IPS-15b (cell line): ENCODE measurements at regions not wholly inside any gene's neighbourhood (a gene's known extent, or its start where the extent isn't known, plus 50 kb on each side); places are given as distances from the start of the nearest gene placed in this dataset.
A peak's percentile ranks its signal among the peaks of the same experiment; 100 is the strongest.
"Not testable (repeated sequence)": the region's sequence is repeated elsewhere in the genome, so short reads cannot be mapped to it uniquely, and the experiment has no call there.

Experiments
- H3K27me3 ChIP-seq: one replicate; pipeline ENCODE4 v1.6.1; 2013; ENCODE audit warnings: low read length; ENCODE audit not compliant: control insufficient read depth, insufficient read depth
- H3K36me3 ChIP-seq: one replicate; pipeline ENCODE4 v1.6.1; 2013; ENCODE audit warnings: low read length; ENCODE audit not compliant: control insufficient read depth, insufficient read depth
- H3K4me1 ChIP-seq: one replicate; pipeline ENCODE4 v1.6.1; 2013; ENCODE audit warnings: mild to moderate bottlenecking, low read length; ENCODE audit not compliant: control insufficient read depth, insufficient read depth
- H3K4me3 ChIP-seq: one replicate; pipeline ENCODE4 v1.5.1; 2013; ENCODE audit warnings: low read depth, low read length
- H3K9ac ChIP-seq: one replicate; pipeline ENCODE4 v1.6.1; 2013; ENCODE audit warnings: low read depth, mild to moderate bottlenecking, low read length
- H3K9me3 ChIP-seq: one replicate; pipeline ENCODE4 v1.6.1; 2013; ENCODE audit warnings: mild to moderate bottlenecking, low read length; ENCODE audit not compliant: control insufficient read depth, insufficient read depth

GRCh38 chr4:147137280-147137679, 191.6 kb upstream of the TTC29 start:
- H3K9me3 ChIP-seq = no peaks in the 10 kb centered on the region
- peak overlapping the region; percentile 1 for H3K9ac ChIP-seq
- H3K4me1 ChIP-seq = no peaks in the 10 kb centered on the region
- H3K36me3 ChIP-seq = no peaks in the 10 kb centered on the region
- H3K4me3 ChIP-seq = no peak overlapping the region
- no peaks in the 10 kb centered on the region for H3K27me3 ChIP-seq

- Histone ChIP-seq H3K27me3 (no peaks in the 10 kb centered on the region), H3K36me3 (no peaks in the 10 kb centered on the region), H3K4me3 (no peak overlapping the region), H3K4me1 (no peaks in the 10 kb centered on the region), H3K9ac (no peak overlapping the region), H3K9me3 (no peaks in the 10 kb centered on the region)
These were observed 192.5 kb upstream of the TTC29 start for GRCh38 chr4:147138171-147138570.

- Histone ChIP-seq H3K9ac (no peak overlapping the region), H3K27me3 (no peaks in the 10 kb centered on the region), H3K36me3 (no peaks in the 10 kb centered on the region), H3K4me1 (no peaks in the 10 kb centered on the region), H3K4me3 (no peak overlapping the region), H3K9me3 (no peaks in the 10 kb centered on the region)
These were observed 194.0 kb upstream of the TTC29 start for GRCh38 chr4:147139455-147140198.

DNA sequence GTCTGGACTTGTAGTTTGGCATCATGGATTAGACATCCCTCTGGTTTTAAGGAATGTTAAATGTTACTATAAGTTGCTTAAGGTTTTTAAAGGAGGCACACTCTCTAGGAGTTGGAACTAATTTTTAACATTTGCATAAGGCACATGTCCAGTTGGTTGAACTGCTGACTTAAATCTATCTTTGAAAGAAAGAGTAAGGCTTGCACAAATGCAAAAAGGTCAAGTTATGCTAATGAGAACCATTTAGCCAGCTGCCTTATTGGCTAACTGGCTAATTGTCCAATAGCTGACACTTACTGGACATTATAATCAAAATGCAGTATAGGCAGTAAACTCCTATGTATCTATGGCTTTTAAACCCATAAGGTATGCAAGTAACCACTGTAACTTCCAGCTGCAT, 206.1 kb upstream of the TTC29 start:
- no peak overlapping the region for H3K9ac ChIP-seq
- H3K9me3 ChIP-seq = no peaks in the 10 kb centered on the region
- H3K27me3 ChIP-seq = no peaks in the 10 kb centered on the region
- no peak overlapping the region for H3K4me3 ChIP-seq
- H3K36me3 ChIP-seq = no peaks in the 10 kb centered on the region
- H3K4me1 ChIP-seq = no peaks in the 10 kb centered on the region

DNA sequence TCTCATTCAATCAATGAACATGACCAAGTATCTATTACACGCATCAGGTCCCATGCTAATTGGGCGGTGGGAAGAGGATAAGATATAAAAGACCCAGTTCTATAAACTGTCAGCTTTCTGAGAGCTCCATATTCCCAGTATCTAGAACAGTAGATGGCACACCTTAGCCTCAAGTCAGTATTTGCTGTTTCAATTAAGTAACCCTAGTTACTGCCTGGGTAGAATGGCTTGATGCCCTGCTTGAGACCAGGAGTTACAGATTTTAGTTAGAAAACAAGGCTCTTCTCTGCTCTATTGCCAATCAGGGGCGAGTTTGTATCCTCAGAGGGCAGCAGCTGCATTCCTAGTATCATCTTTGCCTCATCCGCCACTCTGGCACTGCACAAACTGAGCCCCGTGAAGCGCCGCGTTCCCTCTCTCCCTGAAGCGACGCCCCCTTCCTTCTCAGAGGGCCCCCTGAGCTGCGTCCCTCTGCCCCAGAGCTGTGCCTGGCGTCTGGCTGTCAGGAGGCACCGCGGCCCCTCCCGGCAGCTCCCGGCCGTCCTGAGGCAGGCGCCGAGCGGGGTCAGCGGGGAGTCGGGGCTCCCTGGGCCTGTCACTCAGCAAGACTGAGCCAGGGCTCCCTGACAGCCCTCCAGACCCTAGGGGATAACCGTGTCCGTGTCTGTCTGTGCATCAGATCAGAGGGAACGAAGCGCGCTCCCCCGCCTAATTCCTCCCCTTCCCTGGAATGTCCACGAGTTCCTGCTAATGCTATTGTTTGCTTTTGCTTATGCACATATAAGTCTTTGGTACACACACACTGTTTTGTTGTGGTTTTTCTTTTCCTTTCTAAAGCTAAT, 212.4 kb upstream of the TTC29 start:
- H3K27me3 ChIP-seq = peaks cover 11% of the 10 kb centered on the region
- H3K9ac ChIP-seq = no peak overlapping the region
- no peaks in the 10 kb centered on the region for H3K36me3 ChIP-seq
- H3K4me3 ChIP-seq = peak overlapping the region; percentile 46
- no peaks in the 10 kb centered on the region for H3K4me1 ChIP-seq
- no peaks in the 10 kb centered on the region for H3K9me3 ChIP-seq

DNA sequence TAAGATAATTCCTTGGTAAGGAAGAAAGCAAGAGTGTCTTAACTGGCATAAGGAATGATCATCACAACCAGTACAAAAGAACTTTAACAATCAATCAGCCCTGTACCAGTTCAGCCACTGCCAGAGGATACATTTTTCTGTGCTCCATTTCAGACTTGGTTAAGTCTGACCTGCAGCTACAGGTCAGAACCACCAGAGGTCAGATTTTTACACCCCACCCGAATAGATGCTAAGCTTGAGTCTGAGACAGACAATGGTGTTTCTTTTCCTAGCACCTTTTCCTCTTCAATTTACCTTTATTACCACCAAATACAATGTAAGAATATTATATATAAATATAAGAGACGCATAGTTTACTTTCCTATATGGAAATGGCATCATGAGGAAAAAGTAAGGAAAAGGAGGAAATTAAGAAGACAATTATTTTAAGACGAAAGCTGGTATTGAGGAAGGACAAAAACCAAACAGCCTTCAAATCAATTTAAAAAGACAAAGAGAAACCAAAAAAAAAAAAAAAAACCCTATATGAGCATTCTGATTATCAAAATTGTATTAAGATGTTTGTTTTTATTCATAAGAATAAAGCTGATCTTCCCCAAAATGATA, 215.3 kb upstream of the TTC29 start:
- no peaks in the 10 kb centered on the region for H3K9me3 ChIP-seq
- no peak overlapping the region for H3K9ac ChIP-seq
- no peak overlapping the region for H3K4me3 ChIP-seq
- no peaks in the 10 kb centered on the region for H3K4me1 ChIP-seq
- H3K27me3 ChIP-seq = peaks cover 11% of the 10 kb centered on the region
- H3K36me3 ChIP-seq = no peaks in the 10 kb centered on the region

- Histone ChIP-seq H3K36me3 (no peaks in the 10 kb centered on the region), H3K27me3 (peaks cover 4% of the 10 kb centered on the region), H3K9me3 (no peaks in the 10 kb centered on the region), H3K4me3 (no peak overlapping the region), H3K4me1 (no peaks in the 10 kb centered on the region), H3K9ac (no peak overlapping the region)
These were observed 217.6 kb upstream of the TTC29 start for GRCh38 chr4:147163311-147163710.

- H3K9ac ChIP-seq, H3K4me3 ChIP-seq, H3K4me1 ChIP-seq, H3K9me3 ChIP-seq, H3K27me3 ChIP-seq, H3K36me3 ChIP-seq: not testable (repeated sequence)
These were observed 222.5 kb upstream of the TTC29 start for GRCh38 chr4:147168200-147168599.

GRCh38 chr4:147173322-147173721, 227.7 kb upstream of the TTC29 start:
- Histone ChIP-seq H3K4me3 (no peak overlapping the region), H3K9me3 (no peaks in the 10 kb centered on the region), H3K27me3 (no peaks in the 10 kb centered on the region), H3K4me1 (no peaks in the 10 kb centered on the region), H3K36me3 (no peaks in the 10 kb centered on the region), H3K9ac (no peak overlapping the region)

DNA sequence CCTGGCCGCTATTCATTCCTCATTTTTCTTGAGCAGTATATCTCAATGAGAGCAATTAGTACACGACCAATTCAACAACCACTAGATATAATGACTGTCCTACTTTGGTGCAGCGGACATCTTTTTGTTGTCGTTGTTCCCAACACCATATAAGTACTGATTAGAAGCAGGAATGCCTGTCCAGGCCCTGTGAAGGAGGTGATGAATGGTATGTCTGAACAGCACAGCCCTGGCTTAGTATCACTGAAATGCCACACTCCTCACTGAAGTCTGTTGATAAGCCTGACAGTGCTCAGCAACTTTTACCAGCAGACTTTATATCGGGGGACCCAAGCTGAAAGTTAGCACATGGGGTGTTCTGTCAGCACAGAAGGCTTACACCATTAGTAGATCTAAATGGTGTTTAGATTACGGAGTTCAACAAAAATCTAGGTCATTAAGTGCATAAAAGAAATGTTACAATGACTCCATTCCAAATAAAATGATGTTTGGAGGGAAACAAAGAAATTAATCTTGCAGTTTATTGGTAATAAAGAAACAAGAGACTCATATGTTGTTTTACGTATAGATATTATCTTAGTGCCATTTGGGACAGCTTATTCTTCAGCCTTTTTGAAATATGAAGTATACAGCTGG, 228.3 kb upstream of the TTC29 start:
- Histone ChIP-seq H3K9ac (no peak overlapping the region), H3K27me3 (no peaks in the 10 kb centered on the region), H3K36me3 (no peaks in the 10 kb centered on the region)

DNA sequence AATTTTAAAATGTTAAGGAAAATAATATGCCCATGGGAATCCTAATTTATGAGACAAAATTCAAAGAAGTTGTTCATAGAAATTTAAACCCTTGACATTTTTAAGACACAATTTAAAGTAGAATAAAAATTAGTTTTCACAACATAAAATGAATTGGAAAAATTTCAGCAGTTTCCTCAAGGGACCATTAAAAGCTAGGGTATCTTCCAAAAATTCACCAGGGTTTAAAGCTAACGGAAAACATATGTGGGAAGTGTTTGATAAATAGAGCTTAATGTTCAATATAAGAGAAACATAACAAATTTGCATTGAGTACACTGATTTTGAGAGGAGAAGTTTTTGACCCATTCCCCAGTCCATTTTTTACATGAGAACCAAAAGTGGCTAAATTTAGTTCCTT, 228.9 kb upstream of the TTC29 start:
- H3K27me3 ChIP-seq = no peaks in the 10 kb centered on the region

More for the DNA sequence above, 228.3 kb upstream of the TTC29 start:
- H3K9me3 ChIP-seq = no peaks in the 10 kb centered on the region
- no peak overlapping the region for H3K4me3 ChIP-seq
- H3K4me1 ChIP-seq = no peaks in the 10 kb centered on the region

More for the DNA sequence above, 228.9 kb upstream of the TTC29 start:
- Histone ChIP-seq H3K9ac (no peak overlapping the region), H3K36me3 (no peaks in the 10 kb centered on the region), H3K4me1 (no peaks in the 10 kb centered on the region), H3K9me3 (no peaks in the 10 kb centered on the region), H3K4me3 (no peak overlapping the region)
